ENCODE measurements at regions not wholly inside any gene's neighbourhood (a gene's known extent, or its start where the extent isn't known, plus 50 kb on each side); places are given as distances from the start of the nearest gene placed in this dataset.

- Histone ChIP-seq H4K91ac (ENCODE audit: insufficient read length, low read depth, low read length) (no peak overlapping the region), H3K14ac (ENCODE audit: insufficient read depth, low read length) (no peak overlapping the region), H4K20me1 (ENCODE audit: control insufficient read depth, insufficient read depth, insufficient read length) (no peaks in the 10 kb centered on the region), H3K18ac (ENCODE audit: insufficient read length, low read depth, low read length) (no peak overlapping the region), H4K5ac (ENCODE audit: insufficient read length, low read depth, low read length) (no peak overlapping the region), H2BK120ac (ENCODE audit: low read depth, low read length, poor library complexity, severe bottlenecking) (no peak overlapping the region), H3K79me1 (ENCODE audit: insufficient read depth, low read depth, low read length, poor library complexity, severe bottlenecking) (no peaks in the 10 kb centered on the region), H2AK5ac (ENCODE audit: insufficient read length, low read length) (no peak overlapping the region), H3K4ac (ENCODE audit: low read depth, low read length) (no peak overlapping the region), H4K8ac (replicated peaks; ENCODE audit: insufficient read length, low read depth, low read length) (no peak overlapping the region), H3K27me3 (ENCODE audit: insufficient read depth, low read length) (no peaks in the 10 kb centered on the region), H3K27ac (ENCODE audit: insufficient read length, low read depth, low read length) (no peak overlapping the region), H2BK5ac (ENCODE audit: insufficient read length, low read length) (no peak overlapping the region), H3K4me2 (ENCODE audit: insufficient read depth, insufficient read length, low read length) (no peak overlapping the region), H2BK15ac (ENCODE audit: low read depth, low read length) (no peak overlapping the region), H3K23ac (ENCODE audit: insufficient read length, low read depth, low read length) (no peak overlapping the region), H2AFZ (ENCODE audit: low read length) (no peak overlapping the region), H3K79me2 (ENCODE audit: insufficient read depth, low read length) (no peaks in the 10 kb centered on the region), H3K4me1 (ENCODE audit: insufficient read depth, low read length) (no peaks in the 10 kb centered on the region; the same call in none of the 2 replicates), H2BK20ac (ENCODE audit: low read depth, low read length, poor library complexity, severe bottlenecking) (no peak overlapping the region), H3K9me3 (ENCODE audit: control insufficient read depth, low read depth, low read length) (no peaks in the 10 kb centered on the region), H2BK12ac (ENCODE audit: insufficient read length, low read depth, low read length) (no peak overlapping the region), H3T11ph (ENCODE audit: low read length) (no peak overlapping the region), H3K23me2 (ENCODE audit: insufficient read length, low read depth, low read length, poor library complexity, severe bottlenecking) (peaks cover 3% of the 10 kb centered on the region), H3K9ac (ENCODE audit: extremely low read depth, insufficient read length, low read length) (no peak overlapping the region), H3K56ac (ENCODE audit: insufficient read length, low read depth, low read length) (no peak overlapping the region)
- H3K4me1 Mint-ChIP-seq: peaks cover 32 to 37% of the 10 kb centered on the region in 2 experiments
- peak overlapping the region in 1 of 3 experiments; percentile 56; a peak in 2 of 7 replicates for H3K27ac Mint-ChIP-seq
- no peaks in the 10 kb centered on the region for H3K36me3 Mint-ChIP-seq (ENCODE audit: insufficient read depth in 1 of 3, low read depth in 3 of 3)
- DNase-seq: no peak
- no peak overlapping the region for H3K4me3 Mint-ChIP-seq
- no peak for TF ChIP-seq CTCF (conservative IDR thresholded peaks at IDR 0.05)
- H3K9me3 Mint-ChIP-seq: no peaks in the 10 kb centered on the region
- no peaks in the 10 kb centered on the region for H3K27me3 Mint-ChIP-seq (ENCODE audit: low read depth)
- no CpG with 5 or more reads among the region's 2 CpGs for WGBS (ENCODE audit: extremely low coverage, insufficient read length, low lambda C conversion rate)
These were observed 389.9 kb downstream of the PLPP3 start for GRCh38 chr1:56189454-56189853.

All from H9 (cell line).